GM12872 (cell line): ENCODE measurements at regions not wholly inside any gene's neighbourhood (a gene's known extent, or its start where the extent isn't known, plus 50 kb on each side); places are given as distances from the start of the nearest gene placed in this dataset.

Experiments used
- CTCF ChIP-seq: IDR thresholded peaks from 3 replicates; pipeline ENCODE4 v1.5.1; 2011; ENCODE audit warnings: low read depth, mild to moderate bottlenecking, low read length, moderate library complexity; ENCODE audit not compliant: insufficient read depth

- TF ChIP-seq CTCF, result no peak
These were observed 290.2 kb downstream of the GALR1 start for GRCh38 chr18:77539860-77540259.

- no peak for TF ChIP-seq CTCF
These were observed 295.1 kb downstream of the GALR1 start for GRCh38 chr18:77544792-77545191.

- no peak for TF ChIP-seq CTCF
These were observed 298.1 kb downstream of the GALR1 start for GRCh38 chr18:77547757-77548156.

GRCh38 chr18:77548790-77549420 is 299.3 kb downstream of the GALR1 start:
- no peak for TF ChIP-seq CTCF

GRCh38 chr18:77550625-77551024 is 301.0 kb downstream of the GALR1 start:
- TF ChIP-seq CTCF, result no peak

GRCh38 chr18:77551055-77551454 is 301.4 kb downstream of the GALR1 start:
- no peak for TF ChIP-seq CTCF

GRCh38 chr18:77552945-77553344 is 303.3 kb downstream of the GALR1 start:
- TF ChIP-seq CTCF, result no peak
